IMR-90 (cell line): ENCODE measurements at regions not wholly inside any gene's neighbourhood (a gene's known extent, or its start where the extent isn't known, plus 50 kb on each side); places are given as distances from the start of the nearest gene placed in this dataset.

Experiments used
- ATAC-seq: fragments of 200-7000 bp; cut with Tn5 transposase; 2 replicates; pipeline ENCODE4 v1.9.1; 2020; ENCODE audit warnings: low read depth, mild to moderate bottlenecking, moderate library complexity
- BruUV-seq: library from RNA; stranded (reverse); fragments of 400-500 nt; replicated peaks from 2 replicates; lab custom pipeline; 2021; lab: Mats Ljungman, UMichigan
- CTCF ChIA-PET: fragments of 300-600 bp; formaldehyde crosslinking; extraction: SDS; loops from one replicate; lab custom pipeline; 2021; ENCODE audit warnings: antibody characterized with exemption; lab: Yijun Ruan, JAX
- POLR2A ChIA-PET: fragments of 300-600 bp; sonication (Branson Sonifier 250); formaldehyde crosslinking; loops from one replicate; lab custom pipeline; 2022; ENCODE audit warnings: antibody characterized with exemption; ENCODE audit not compliant: unreplicated experiment; lab: Charles Lee
- DNase-seq: peaks from one replicate; pipeline ENCODE4 v3.0.0; 2013
- H2AFZ ChIP-seq: replicated peaks from 2 replicates; pipeline ENCODE3; 2013; ENCODE audit warnings: low read length, mild to moderate bottlenecking; ENCODE audit not compliant: poor library complexity
- H2AK5ac ChIP-seq: 2 replicates; pipeline ENCODE4 v1.6.1; 2013; ENCODE audit warnings: low read depth, low read length, inconsistent platforms
- H2AK9ac ChIP-seq: replicated peaks from 2 replicates; pipeline ENCODE3; 2013; ENCODE audit warnings: mild to moderate bottlenecking, low read depth, low read length, moderate library complexity; ENCODE audit not compliant: poor library complexity
- H2BK120ac ChIP-seq: 2 replicates; pipeline ENCODE4 v1.6.1; 2013; ENCODE audit warnings: low read depth, low read length, inconsistent platforms
- H2BK15ac ChIP-seq: 3 replicates; pipeline ENCODE4 v1.6.1; 2013; ENCODE audit warnings: low read depth, low read length, inconsistent platforms
- H2BK20ac ChIP-seq: 2 replicates; pipeline ENCODE4 v1.6.1; 2013; ENCODE audit warnings: low read depth, mild to moderate bottlenecking, inconsistent platforms, low read length, moderate library complexity
- H2BK5ac ChIP-seq: 2 replicates; pipeline ENCODE4 v1.6.1; 2013; ENCODE audit warnings: mild to moderate bottlenecking, low read depth, low read length, inconsistent platforms; ENCODE audit not compliant: poor library complexity, severe bottlenecking
- H3K14ac ChIP-seq: replicated peaks from 2 replicates; pipeline ENCODE4 v1.6.1; 2013; ENCODE audit warnings: low read depth, low read length, inconsistent platforms
- H3K18ac ChIP-seq: 2 replicates; pipeline ENCODE4 v1.6.1; 2013; ENCODE audit warnings: low read depth, low read length, control low read depth
- H3K23ac ChIP-seq: 2 replicates; pipeline ENCODE4 v1.6.1; 2013; ENCODE audit warnings: low read depth, low read length, inconsistent platforms
- H3K27ac ChIP-seq: 2 replicates; pipeline ENCODE4 v1.5.1; 2013; ENCODE audit warnings: mild to moderate bottlenecking, control low read depth, low read length; ENCODE audit not compliant: insufficient read depth
- H3K27me3 ChIP-seq: 2 replicates; pipeline ENCODE4 v1.6.1; 2013; ENCODE audit warnings: low read length; ENCODE audit not compliant: control insufficient read depth, insufficient read depth
- H3K36me3 ChIP-seq: 2 replicates; pipeline ENCODE4 v1.6.1; 2013; ENCODE audit warnings: low read length, mixed read lengths; ENCODE audit not compliant: control insufficient read depth, insufficient read depth
- H3K4ac ChIP-seq: 2 replicates; pipeline ENCODE4 v1.6.1; 2013; ENCODE audit warnings: low read depth, low read length, inconsistent platforms
- H3K4me1 ChIP-seq: 2 replicates; pipeline ENCODE4 v1.6.1; 2013; ENCODE audit warnings: low read length, mixed read lengths; ENCODE audit not compliant: control insufficient read depth, insufficient read depth
- H3K4me2 ChIP-seq: 2 replicates; pipeline ENCODE4 v1.6.1; 2013; ENCODE audit warnings: low read depth, mild to moderate bottlenecking, control low read depth, low read length, moderate library complexity
- H3K4me3 ChIP-seq: 2 replicates; pipeline ENCODE4 v1.5.1; 2013; ENCODE audit warnings: low read depth, mild to moderate bottlenecking, control low read depth, low read length, moderate library complexity; ENCODE audit not compliant: insufficient read depth
- H3K56ac ChIP-seq: 2 replicates; pipeline ENCODE4 v1.6.1; 2013; ENCODE audit warnings: low read length, inconsistent platforms; ENCODE audit not compliant: insufficient read depth; ENCODE audit errors: extremely low read depth
- H3K79me1 ChIP-seq, 2 experiments: 2 replicates each; pipeline ENCODE4 v1.6.1; 2013; ENCODE audit warnings: low read length in 2 of 2, inconsistent platforms in 1 of 2, low read depth in 1 of 2
- H3K9ac ChIP-seq: 2 replicates; pipeline ENCODE4 v1.6.1; 2013; ENCODE audit warnings: low read depth, low read length, control low read depth
- H3K9me1 ChIP-seq: 2 replicates; pipeline ENCODE4 v1.6.1; 2013; ENCODE audit warnings: low read length, inconsistent platforms; ENCODE audit not compliant: insufficient read depth
- H3K9me3 ChIP-seq: 2 replicates; pipeline ENCODE4 v1.6.1; 2013; ENCODE audit warnings: low read length; ENCODE audit not compliant: control insufficient read depth, insufficient read depth
- H4K20me1 ChIP-seq: 2 replicates; pipeline ENCODE4 v1.6.1; 2013; ENCODE audit warnings: low read length, inconsistent platforms; ENCODE audit not compliant: insufficient read depth
- H4K5ac ChIP-seq: 2 replicates; pipeline ENCODE4 v1.6.1; 2013; ENCODE audit warnings: mild to moderate bottlenecking, low read depth, low read length, control low read depth
- H4K8ac ChIP-seq, 2 experiments: 2 replicates each; pipeline ENCODE4 v1.6.1; 2013; ENCODE audit warnings: low read depth in 2 of 2, low read length in 2 of 2, control low read depth in 1 of 2, inconsistent platforms in 1 of 2
- H4K91ac ChIP-seq: 2 replicates; pipeline ENCODE4 v1.6.1; 2013; ENCODE audit warnings: low read depth, low read length, inconsistent platforms; ENCODE audit not compliant: insufficient read depth
- BHLHE40 ChIP-seq: fragments of 150-350 bp; IDR thresholded peaks from 2 replicates; pipeline ENCODE4 v1.6.1; 2016; ENCODE audit warnings: mild to moderate bottlenecking, low read depth, low read length
- CEBPB ChIP-seq: IDR thresholded peaks from 2 replicates; pipeline ENCODE4 v1.6.1; 2012; ENCODE audit warnings: low read depth, low read length, improper control_type of control experiment
- CHD1 ChIP-seq: IDR thresholded peaks from 2 replicates; pipeline ENCODE4 v1.6.1; 2012; ENCODE audit warnings: low read depth, low read length, improper control_type of control experiment
- CTCF ChIP-seq: conservative IDR thresholded peaks from 2 replicates; pipeline ENCODE4 v1.5.1; 2012; ENCODE audit warnings: mild to moderate bottlenecking, low read depth, low read length, improper control_type of control experiment
- FOS ChIP-seq: fragments of 150-350 bp; IDR thresholded peaks from 2 replicates; pipeline ENCODE4 v1.6.1; 2016; ENCODE audit warnings: low read depth, low read length
- MAFK ChIP-seq: IDR thresholded peaks from 2 replicates; pipeline ENCODE4 v1.6.1; 2012; ENCODE audit warnings: low read depth, low read length, improper control_type of control experiment
- MAZ ChIP-seq: IDR thresholded peaks from 2 replicates; pipeline ENCODE4 v1.6.1; 2012; ENCODE audit warnings: low read depth, mild to moderate bottlenecking, low read length, improper control_type of control experiment, moderate library complexity, borderline replicate concordance
- MXI1 ChIP-seq: IDR thresholded peaks from 2 replicates; pipeline ENCODE4 v1.6.1; 2012; ENCODE audit warnings: low read depth, mild to moderate bottlenecking, low read length, moderate library complexity, borderline replicate concordance
- NFE2L2 ChIP-seq: fragments of 150-350 bp; IDR thresholded peaks from 2 replicates; pipeline ENCODE4 v1.6.1; 2016; ENCODE audit warnings: low read depth, mild to moderate bottlenecking, low read length
- POLR2A ChIP-seq: IDR thresholded peaks from 2 replicates; pipeline ENCODE4 v1.6.1; 2012; ENCODE audit warnings: mild to moderate bottlenecking, low read depth, low read length
- RAD21 ChIP-seq: IDR thresholded peaks from 2 replicates; pipeline ENCODE4 v1.6.1; 2012; ENCODE audit warnings: low read length, improper control_type of control experiment
- RCOR1 ChIP-seq: IDR thresholded peaks from 2 replicates; pipeline ENCODE4 v1.6.1; 2012; ENCODE audit warnings: mild to moderate bottlenecking, low read length, improper control_type of control experiment; ENCODE audit not compliant: insufficient replicate concordance
- RFX5 ChIP-seq: IDR thresholded peaks from 2 replicates; pipeline ENCODE4 v1.8.0; 2012; ENCODE audit warnings: low read depth, mild to moderate bottlenecking, low read length, moderate library complexity
- SMC3 ChIP-seq: fragments of 150-350 bp; IDR thresholded peaks from 2 replicates; pipeline ENCODE4 v1.6.1; 2016; ENCODE audit warnings: low read depth, mild to moderate bottlenecking, antibody characterized with exemption, low read length, moderate library complexity
- USF2 ChIP-seq: fragments of 150-350 bp; IDR thresholded peaks from 2 replicates; pipeline ENCODE4 v1.6.1; 2017; ENCODE audit warnings: mild to moderate bottlenecking, antibody characterized with exemption, low read length, low read depth
- WGBS, 2 experiments: methylation state at CpG; one replicate each; pipeline versions ENCODE4 v1.1.5 to v1.1.7; 2013; ENCODE audit warnings: missing lambda C conversion rate in 2 of 2; ENCODE audit not compliant: insufficient read length in 1 of 2; ENCODE audit errors: extremely low coverage in 2 of 2; 5-methylcytosine and 5-hydroxymethylcytosine counted together
- dilution Hi-C: fragments of 300-500 bp; cut with HindIII; formaldehyde crosslinking; loops from one replicate; pipeline ENCODE4 v1.14.3; 2018; ENCODE audit warnings: low sequenced_read_pairs; ENCODE audit not compliant: unreplicated experiment
- in situ Hi-C: fragments of 300-500 bp; cut with MboI; formaldehyde crosslinking; loops from 3 replicates; pipeline ENCODE4 v1.14.3; 2019; ENCODE audit warnings: low sequenced_read_pairs, inconsistent platforms, mixed read lengths
- intact Hi-C: fragments of 100-400 bp; cut with micrococcal nuclease; formaldehyde crosslinking; loops from 2 replicates; pipeline ENCODE4 v1.10.0; 2022
- TF ChIP-seq, protein P1 (sequence below): fragments of 150-350 bp; IDR thresholded peaks from 2 replicates; pipeline ENCODE4 v1.6.1; 2016; ENCODE audit warnings: low read depth, mild to moderate bottlenecking, low read length, moderate library complexity, borderline replicate concordance

- H3K27me3 ChIP-seq = no peaks in the 10 kb centered on the region
- no peak overlapping the region for H2BK15ac ChIP-seq
- no peak for ATAC-seq
- H4K91ac ChIP-seq = no peak overlapping the region
- no peak overlapping the region for H2AK9ac ChIP-seq
- DNase-seq = no peak
- H3K4me1 ChIP-seq = no peaks in the 10 kb centered on the region
- H3K9me3 ChIP-seq = no peaks in the 10 kb centered on the region
- BruUV-seq = no TSS peak
- no peak overlapping the region for H3K23ac ChIP-seq
- H3K4me2 ChIP-seq = no peak overlapping the region
- CTCF ChIA-PET = no interaction called here
- H3K56ac ChIP-seq = no peak overlapping the region
- H3K9me1 ChIP-seq = no peaks in the 10 kb centered on the region
- in situ Hi-C loops (no loop called here), intact Hi-C loops (no loop called here), dilution Hi-C loops (no loop called here)
- no CpG with 5 or more reads among the region's 3 CpGs for WGBS, 2 experiments
- no peak overlapping the region for H2AFZ ChIP-seq
- no peaks in the 10 kb centered on the region for H3K36me3 ChIP-seq
- POLR2A ChIA-PET = no interaction called here
- no peak overlapping the region for H3K14ac ChIP-seq
- no peak overlapping the region for H2AK5ac ChIP-seq
- H3K79me1 ChIP-seq = no peaks in the 10 kb centered on the region
- no peak overlapping the region for H2BK120ac ChIP-seq
- no peak overlapping the region for H3K18ac ChIP-seq
- no peak overlapping the region for H3K4me3 ChIP-seq
- no peak overlapping the region for H2BK5ac ChIP-seq
- no peak overlapping the region for H4K8ac ChIP-seq
- H3K9ac ChIP-seq = no peak overlapping the region
- H2BK20ac ChIP-seq = no peak overlapping the region
- no peak overlapping the region for H3K27ac ChIP-seq
- H3K4ac ChIP-seq = no peak overlapping the region
- H4K20me1 ChIP-seq = no peaks in the 10 kb centered on the region
- TF ChIP-seq RAD21 (no peak), CHD1 (no peak), NFE2L2 (no peak), POLR2A (no peak), BHLHE40 (no peak), CTCF (no peak), MAFK (no peak), RFX5 (no peak), MXI1 (no peak), RCOR1 (no peak), MAZ (no peak), SMC3 (no peak), FOS (no peak), CEBPB (no peak), USF2 (no peak)
- TF ChIP-seq, protein P1, sequence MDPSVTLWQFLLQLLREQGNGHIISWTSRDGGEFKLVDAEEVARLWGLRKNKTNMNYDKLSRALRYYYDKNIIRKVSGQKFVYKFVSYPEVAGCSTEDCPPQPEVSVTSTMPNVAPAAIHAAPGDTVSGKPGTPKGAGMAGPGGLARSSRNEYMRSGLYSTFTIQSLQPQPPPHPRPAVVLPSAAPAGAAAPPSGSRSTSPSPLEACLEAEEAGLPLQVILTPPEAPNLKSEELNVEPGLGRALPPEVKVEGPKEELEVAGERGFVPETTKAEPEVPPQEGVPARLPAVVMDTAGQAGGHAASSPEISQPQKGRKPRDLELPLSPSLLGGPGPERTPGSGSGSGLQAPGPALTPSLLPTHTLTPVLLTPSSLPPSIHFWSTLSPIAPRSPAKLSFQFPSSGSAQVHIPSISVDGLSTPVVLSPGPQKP = no peak
- H4K5ac ChIP-seq = no peak overlapping the region
Measured at GRCh38 chr6:91018586-91018985, 431.7 kb upstream of the MAP3K7 start.
